IMR-90 (cell line): ENCODE measurements at regions not wholly inside any gene's neighbourhood (a gene's known extent, or its start where the extent isn't known, plus 50 kb on each side); places are given as distances from the start of the nearest gene placed in this dataset.

Experiments used
- ATAC-seq: fragments of 200-7000 bp; cut with Tn5 transposase; 2 replicates; pipeline ENCODE4 v1.9.1; 2020; ENCODE audit warnings: low read depth, mild to moderate bottlenecking, moderate library complexity
- BruUV-seq: library from RNA; stranded (reverse); fragments of 400-500 nt; replicated peaks from 2 replicates; lab custom pipeline; 2021; lab: Mats Ljungman, UMichigan
- CTCF ChIA-PET: fragments of 300-600 bp; formaldehyde crosslinking; extraction: SDS; loops from one replicate; lab custom pipeline; 2021; ENCODE audit warnings: antibody characterized with exemption; lab: Yijun Ruan, JAX
- POLR2A ChIA-PET: fragments of 300-600 bp; sonication (Branson Sonifier 250); formaldehyde crosslinking; loops from one replicate; lab custom pipeline; 2022; ENCODE audit warnings: antibody characterized with exemption; ENCODE audit not compliant: unreplicated experiment; lab: Charles Lee
- DNase-seq: peaks from one replicate; pipeline ENCODE4 v3.0.0; 2013
- H2AFZ ChIP-seq: replicated peaks from 2 replicates; pipeline ENCODE3; 2013; ENCODE audit warnings: low read length, mild to moderate bottlenecking; ENCODE audit not compliant: poor library complexity
- H2AK5ac ChIP-seq: 2 replicates; pipeline ENCODE4 v1.6.1; 2013; ENCODE audit warnings: low read depth, low read length, inconsistent platforms
- H2AK9ac ChIP-seq: replicated peaks from 2 replicates; pipeline ENCODE3; 2013; ENCODE audit warnings: mild to moderate bottlenecking, low read depth, low read length, moderate library complexity; ENCODE audit not compliant: poor library complexity
- H2BK120ac ChIP-seq: 2 replicates; pipeline ENCODE4 v1.6.1; 2013; ENCODE audit warnings: low read depth, low read length, inconsistent platforms
- H2BK15ac ChIP-seq: 3 replicates; pipeline ENCODE4 v1.6.1; 2013; ENCODE audit warnings: low read depth, low read length, inconsistent platforms
- H2BK20ac ChIP-seq: 2 replicates; pipeline ENCODE4 v1.6.1; 2013; ENCODE audit warnings: low read depth, mild to moderate bottlenecking, inconsistent platforms, low read length, moderate library complexity
- H2BK5ac ChIP-seq: 2 replicates; pipeline ENCODE4 v1.6.1; 2013; ENCODE audit warnings: mild to moderate bottlenecking, low read depth, low read length, inconsistent platforms; ENCODE audit not compliant: poor library complexity, severe bottlenecking
- H3K14ac ChIP-seq: replicated peaks from 2 replicates; pipeline ENCODE4 v1.6.1; 2013; ENCODE audit warnings: low read depth, low read length, inconsistent platforms
- H3K18ac ChIP-seq: 2 replicates; pipeline ENCODE4 v1.6.1; 2013; ENCODE audit warnings: low read depth, low read length, control low read depth
- H3K23ac ChIP-seq: 2 replicates; pipeline ENCODE4 v1.6.1; 2013; ENCODE audit warnings: low read depth, low read length, inconsistent platforms
- H3K27ac ChIP-seq: 2 replicates; pipeline ENCODE4 v1.5.1; 2013; ENCODE audit warnings: mild to moderate bottlenecking, control low read depth, low read length; ENCODE audit not compliant: insufficient read depth
- H3K27me3 ChIP-seq: 2 replicates; pipeline ENCODE4 v1.6.1; 2013; ENCODE audit warnings: low read length; ENCODE audit not compliant: control insufficient read depth, insufficient read depth
- H3K36me3 ChIP-seq: 2 replicates; pipeline ENCODE4 v1.6.1; 2013; ENCODE audit warnings: low read length, mixed read lengths; ENCODE audit not compliant: control insufficient read depth, insufficient read depth
- H3K4ac ChIP-seq: 2 replicates; pipeline ENCODE4 v1.6.1; 2013; ENCODE audit warnings: low read depth, low read length, inconsistent platforms
- H3K4me1 ChIP-seq: 2 replicates; pipeline ENCODE4 v1.6.1; 2013; ENCODE audit warnings: low read length, mixed read lengths; ENCODE audit not compliant: control insufficient read depth, insufficient read depth
- H3K4me2 ChIP-seq: 2 replicates; pipeline ENCODE4 v1.6.1; 2013; ENCODE audit warnings: low read depth, mild to moderate bottlenecking, control low read depth, low read length, moderate library complexity
- H3K4me3 ChIP-seq: 2 replicates; pipeline ENCODE4 v1.5.1; 2013; ENCODE audit warnings: low read depth, mild to moderate bottlenecking, control low read depth, low read length, moderate library complexity; ENCODE audit not compliant: insufficient read depth
- H3K56ac ChIP-seq: 2 replicates; pipeline ENCODE4 v1.6.1; 2013; ENCODE audit warnings: low read length, inconsistent platforms; ENCODE audit not compliant: insufficient read depth; ENCODE audit errors: extremely low read depth
- H3K79me1 ChIP-seq, 2 experiments: 2 replicates each; pipeline ENCODE4 v1.6.1; 2013; ENCODE audit warnings: low read length in 2 of 2, inconsistent platforms in 1 of 2, low read depth in 1 of 2
- H3K9ac ChIP-seq: 2 replicates; pipeline ENCODE4 v1.6.1; 2013; ENCODE audit warnings: low read depth, low read length, control low read depth
- H3K9me1 ChIP-seq: 2 replicates; pipeline ENCODE4 v1.6.1; 2013; ENCODE audit warnings: low read length, inconsistent platforms; ENCODE audit not compliant: insufficient read depth
- H3K9me3 ChIP-seq: 2 replicates; pipeline ENCODE4 v1.6.1; 2013; ENCODE audit warnings: low read length; ENCODE audit not compliant: control insufficient read depth, insufficient read depth
- H4K20me1 ChIP-seq: 2 replicates; pipeline ENCODE4 v1.6.1; 2013; ENCODE audit warnings: low read length, inconsistent platforms; ENCODE audit not compliant: insufficient read depth
- H4K5ac ChIP-seq: 2 replicates; pipeline ENCODE4 v1.6.1; 2013; ENCODE audit warnings: mild to moderate bottlenecking, low read depth, low read length, control low read depth
- H4K8ac ChIP-seq, 2 experiments: 2 replicates each; pipeline ENCODE4 v1.6.1; 2013; ENCODE audit warnings: low read depth in 2 of 2, low read length in 2 of 2, control low read depth in 1 of 2, inconsistent platforms in 1 of 2
- H4K91ac ChIP-seq: 2 replicates; pipeline ENCODE4 v1.6.1; 2013; ENCODE audit warnings: low read depth, low read length, inconsistent platforms; ENCODE audit not compliant: insufficient read depth
- BHLHE40 ChIP-seq: fragments of 150-350 bp; IDR thresholded peaks from 2 replicates; pipeline ENCODE4 v1.6.1; 2016; ENCODE audit warnings: mild to moderate bottlenecking, low read depth, low read length
- CEBPB ChIP-seq: IDR thresholded peaks from 2 replicates; pipeline ENCODE4 v1.6.1; 2012; ENCODE audit warnings: low read depth, low read length, improper control_type of control experiment
- CHD1 ChIP-seq: IDR thresholded peaks from 2 replicates; pipeline ENCODE4 v1.6.1; 2012; ENCODE audit warnings: low read depth, low read length, improper control_type of control experiment
- MAZ ChIP-seq: IDR thresholded peaks from 2 replicates; pipeline ENCODE4 v1.6.1; 2012; ENCODE audit warnings: low read depth, mild to moderate bottlenecking, low read length, improper control_type of control experiment, moderate library complexity, borderline replicate concordance
- MXI1 ChIP-seq: IDR thresholded peaks from 2 replicates; pipeline ENCODE4 v1.6.1; 2012; ENCODE audit warnings: low read depth, mild to moderate bottlenecking, low read length, moderate library complexity, borderline replicate concordance
- POLR2A ChIP-seq: IDR thresholded peaks from 2 replicates; pipeline ENCODE4 v1.6.1; 2012; ENCODE audit warnings: mild to moderate bottlenecking, low read depth, low read length
- RAD21 ChIP-seq: IDR thresholded peaks from 2 replicates; pipeline ENCODE4 v1.6.1; 2012; ENCODE audit warnings: low read length, improper control_type of control experiment
- SMC3 ChIP-seq: fragments of 150-350 bp; IDR thresholded peaks from 2 replicates; pipeline ENCODE4 v1.6.1; 2016; ENCODE audit warnings: low read depth, mild to moderate bottlenecking, antibody characterized with exemption, low read length, moderate library complexity
- WGBS, 2 experiments: methylation state at CpG; one replicate each; pipeline versions ENCODE4 v1.1.5 to v1.1.7; 2013; ENCODE audit warnings: missing lambda C conversion rate in 2 of 2; ENCODE audit not compliant: insufficient read length in 1 of 2; ENCODE audit errors: extremely low coverage in 2 of 2; 5-methylcytosine and 5-hydroxymethylcytosine counted together
- dilution Hi-C: fragments of 300-500 bp; cut with HindIII; formaldehyde crosslinking; loops from one replicate; pipeline ENCODE4 v1.14.3; 2018; ENCODE audit warnings: low sequenced_read_pairs; ENCODE audit not compliant: unreplicated experiment
- in situ Hi-C: fragments of 300-500 bp; cut with MboI; formaldehyde crosslinking; loops from 3 replicates; pipeline ENCODE4 v1.14.3; 2019; ENCODE audit warnings: low sequenced_read_pairs, inconsistent platforms, mixed read lengths
- intact Hi-C: fragments of 100-400 bp; cut with micrococcal nuclease; formaldehyde crosslinking; loops from 2 replicates; pipeline ENCODE4 v1.10.0; 2022

GRCh38 chr9:90027296-90027790 lies 422.5 kb downstream of the GADD45G start:
- no peak overlapping the region for H3K14ac ChIP-seq
- POLR2A ChIA-PET: no interaction called here
- intact Hi-C loops (no loop called here), dilution Hi-C loops (no loop called here), in situ Hi-C loops (no loop called here)
- no peak overlapping the region for H2AFZ ChIP-seq
- no peaks in the 10 kb centered on the region for H3K4me1 ChIP-seq
- H2AK9ac ChIP-seq: no peak overlapping the region
- no peak for DNase-seq
- no peak overlapping the region for H4K5ac ChIP-seq
- no peak overlapping the region for H2AK5ac ChIP-seq
- H3K4me2 ChIP-seq: no peak overlapping the region
- H2BK15ac ChIP-seq: no peak overlapping the region
- ATAC-seq: no peak
- no peaks in the 10 kb centered on the region for H3K79me1 ChIP-seq
- no peak overlapping the region for H2BK20ac ChIP-seq
- H3K18ac ChIP-seq: no peak overlapping the region
- H4K20me1 ChIP-seq: no peaks in the 10 kb centered on the region
- no peak overlapping the region for H3K23ac ChIP-seq
- H4K8ac ChIP-seq: no peak overlapping the region
- BruUV-seq: no TSS peak
- no peak overlapping the region for H3K56ac ChIP-seq
- H3K9me3 ChIP-seq: no peaks in the 10 kb centered on the region
- H2BK5ac ChIP-seq: no peak overlapping the region
- no peaks in the 10 kb centered on the region for H3K9me1 ChIP-seq
- no peak overlapping the region for H3K9ac ChIP-seq
- H3K4ac ChIP-seq: no peak overlapping the region
- no peak overlapping the region for H3K27ac ChIP-seq
- H4K91ac ChIP-seq: no peak overlapping the region
- no peak overlapping the region for H2BK120ac ChIP-seq
- H3K36me3 ChIP-seq: no peaks in the 10 kb centered on the region
- CTCF ChIA-PET: no interaction called here
- no peaks in the 10 kb centered on the region; the same call in 1 of the 2 replicates for H3K27me3 ChIP-seq
- no CpG with 5 or more reads among the region's 1 CpG for WGBS, 2 experiments
- TF ChIP-seq SMC3: no peak
- TF ChIP-seq CEBPB: no peak
- TF ChIP-seq CHD1: no peak
- no peak for TF ChIP-seq RAD21
- no peak for TF ChIP-seq MXI1
- no peak for TF ChIP-seq MAZ
- TF ChIP-seq BHLHE40: no peak
- no peak for TF ChIP-seq POLR2A
- H3K4me3 ChIP-seq: no peak overlapping the region
